Liver (tissue), 8 donors: ENCODE measurements at regions not wholly inside any gene's neighbourhood (a gene's known extent, or its start where the extent isn't known, plus 50 kb on each side); places are given as distances from the start of the nearest gene placed in this dataset.

Experiments
- DNase-seq: peaks from one replicate; pipeline ENCODE4 v3.0.0-alpha.2; 2017; ENCODE audit warnings: low spot score
- H3K27ac ChIP-seq, 2 donors: one replicate each; pipeline ENCODE4 v1.7.0; 2013; ENCODE audit warnings: inconsistent platforms in 2 of 2, low read length in 2 of 2, control low read depth in 1 of 2, low read depth in 1 of 2, mild to moderate bottlenecking in 1 of 2
- H3K27me3 ChIP-seq, 4 donors: one replicate each; pipeline versions ENCODE4 v1.6.1 to v1.7.0; 2013; ENCODE audit warnings: low read length in 3 of 4, inconsistent platforms in 1 of 4, mild to moderate bottlenecking in 1 of 4, moderate library complexity in 1 of 4; ENCODE audit not compliant: control insufficient read depth in 4 of 4, insufficient read depth in 4 of 4
- H3K36me3 ChIP-seq, 4 donors: one replicate each; pipeline versions ENCODE4 v1.6.1 to v1.7.0; 2013; ENCODE audit warnings: low read length in 3 of 4, mild to moderate bottlenecking in 3 of 4, low read depth in 1 of 4, moderate library complexity in 1 of 4; ENCODE audit not compliant: control insufficient read depth in 4 of 4, insufficient read depth in 3 of 4
- H3K4me1 ChIP-seq, 4 donors: one replicate each; pipeline versions ENCODE4 v1.6.1 to v1.7.0; 2013; ENCODE audit warnings: low read length in 3 of 4, mild to moderate bottlenecking in 3 of 4, moderate library complexity in 1 of 4; ENCODE audit not compliant: control insufficient read depth in 4 of 4, insufficient read depth in 4 of 4
- H3K4me3 ChIP-seq, 3 donors: one replicate each; pipeline versions ENCODE4 v1.6.1 to v1.7.0; 2013; ENCODE audit warnings: low read length in 3 of 3, control low read depth in 1 of 3, low read depth in 1 of 3, mild to moderate bottlenecking in 1 of 3
- H3K9ac ChIP-seq, 2 donors: one replicate each; pipeline ENCODE4 v1.7.0; 2013; ENCODE audit warnings: low read length in 2 of 2, mild to moderate bottlenecking in 2 of 2, moderate library complexity in 2 of 2, control low read depth in 1 of 2, low read depth in 1 of 2
- H3K9me3 ChIP-seq, 4 donors: one replicate each; pipeline versions ENCODE4 v1.6.1 to v1.7.0; 2013; ENCODE audit warnings: low read length in 3 of 4; ENCODE audit not compliant: control insufficient read depth in 4 of 4
- CTCF ChIP-seq: fragments of 150-350 bp; IDR thresholded peaks from 2 replicates; pipeline ENCODE4 v1.5.1; 2017; ENCODE audit warnings: improper control_type of control experiment, low read depth, low read length; ENCODE audit not compliant: missing input control
- EGR1 ChIP-seq, 2 donors: IDR thresholded peaks; 2 replicates each; pipeline ENCODE4 v1.6.1; 2016 to 2018; ENCODE audit warnings: antibody characterized with exemption in 2 of 2, low read depth in 2 of 2
- FOXA1 ChIP-seq: IDR thresholded peaks from 2 replicates; pipeline ENCODE4 v1.6.1; 2016; ENCODE audit warnings: antibody characterized with exemption
- FOXA2 ChIP-seq: IDR thresholded peaks from 2 replicates; pipeline ENCODE4 v1.6.1; 2016; ENCODE audit warnings: antibody characterized with exemption
- GABPA ChIP-seq, 2 donors: IDR thresholded peaks in 1 of 2; conservative IDR thresholded peaks in 1 of 2; 2 replicates each; pipeline ENCODE4 v1.6.1; 2016; ENCODE audit warnings: antibody characterized with exemption in 2 of 2, mild to moderate bottlenecking in 1 of 2, moderate library complexity in 1 of 2
- HNF4A ChIP-seq, 2 donors: conservative IDR thresholded peaks; 2 replicates each; pipeline ENCODE4 v1.6.1; 2016; ENCODE audit warnings: antibody characterized with exemption in 2 of 2, mild to moderate bottlenecking in 2 of 2
- HNF4G ChIP-seq: IDR thresholded peaks from 2 replicates; pipeline ENCODE4 v1.6.1; 2016; ENCODE audit warnings: antibody characterized with exemption
- JUND ChIP-seq, 2 donors: IDR thresholded peaks; 2 replicates each; pipeline ENCODE4 v1.6.1; 2016; ENCODE audit warnings: antibody characterized with exemption in 2 of 2
- MAX ChIP-seq: IDR thresholded peaks from 2 replicates; pipeline ENCODE4 v1.6.1; 2016; ENCODE audit warnings: antibody characterized with exemption
- NR2F2 ChIP-seq: IDR thresholded peaks from 2 replicates; pipeline ENCODE4 v1.6.1; 2016; ENCODE audit warnings: antibody characterized with exemption
- RAD21 ChIP-seq, 2 donors: IDR thresholded peaks; 2 replicates each; pipeline ENCODE4 v1.6.1; 2016; ENCODE audit warnings: antibody characterized with exemption in 2 of 2, mild to moderate bottlenecking in 2 of 2
- RXRA ChIP-seq, 2 donors: IDR thresholded peaks; 2 replicates each; pipeline ENCODE4 v1.6.1; 2017 to 2018; ENCODE audit warnings: antibody characterized with exemption in 2 of 2, mild to moderate bottlenecking in 1 of 2
- SP1 ChIP-seq: IDR thresholded peaks from 2 replicates; pipeline ENCODE4 v1.6.1; 2018; ENCODE audit warnings: antibody characterized with exemption, mild to moderate bottlenecking
- TAF1 ChIP-seq: conservative IDR thresholded peaks from 2 replicates; pipeline ENCODE4 v1.6.1; 2016; ENCODE audit warnings: antibody characterized with exemption, mild to moderate bottlenecking
- YY1 ChIP-seq: IDR thresholded peaks from 2 replicates; pipeline ENCODE4 v1.6.1; 2016; ENCODE audit warnings: antibody characterized with exemption, mild to moderate bottlenecking
- WGBS: extraction: QIAGEN DNeasy Blood & Tissue Kit; methylation state at CpG from one replicate; pipeline ENCODE4 v1.1.7; 2013; 5-methylcytosine and 5-hydroxymethylcytosine counted together
- TF ChIP-seq, protein P1 (sequence below): IDR thresholded peaks from 2 replicates; pipeline ENCODE4 v1.6.1; 2016; ENCODE audit warnings: antibody characterized with exemption, mild to moderate bottlenecking
- TF ChIP-seq, protein P2 (sequence below): IDR thresholded peaks from 2 replicates; pipeline ENCODE4 v1.6.1; 2016; ENCODE audit warnings: antibody characterized with exemption
- TF ChIP-seq, protein P3 (sequence below): IDR thresholded peaks from 2 replicates; pipeline ENCODE4 v1.6.1; 2016; ENCODE audit warnings: antibody characterized with exemption
- donor health status: healthy.
- donor health status: healthy.
- donor health status: healthy.
- donor health status: healthy.
- donor health status: healthy.

DNA sequence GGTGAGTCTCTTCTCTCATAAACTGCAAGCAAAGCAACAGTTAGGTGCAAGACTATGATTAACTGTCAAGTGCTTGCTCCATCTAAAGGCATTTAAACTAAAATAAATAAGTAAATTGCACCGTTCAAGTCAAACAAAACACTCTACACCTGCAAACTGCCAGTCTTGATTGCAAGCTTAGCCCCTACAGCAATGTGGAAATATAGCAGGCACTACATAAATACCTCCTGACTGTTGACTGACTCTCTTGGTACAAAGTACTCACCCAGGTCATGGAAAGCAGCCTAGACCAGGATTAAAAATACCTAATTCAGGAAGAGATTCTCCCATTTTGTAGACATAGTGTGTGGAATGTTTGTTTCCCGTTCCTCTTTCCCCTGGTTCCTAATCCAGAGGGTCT, 176.6 kb upstream of the KLHL29 start (continued):
- no peak for TF ChIP-seq MAX
- peak; percentile 73 for TF ChIP-seq SP1
- TF ChIP-seq JUND (IDR thresholded peaks at IDR 0.05), result peak in 1 of 2 donors; percentile 41
- peak; percentile 24 for TF ChIP-seq CTCF
- TF ChIP-seq HNF4A (conservative IDR thresholded peaks at IDR 0.05), result peak; percentile 32 to 64

DNA sequence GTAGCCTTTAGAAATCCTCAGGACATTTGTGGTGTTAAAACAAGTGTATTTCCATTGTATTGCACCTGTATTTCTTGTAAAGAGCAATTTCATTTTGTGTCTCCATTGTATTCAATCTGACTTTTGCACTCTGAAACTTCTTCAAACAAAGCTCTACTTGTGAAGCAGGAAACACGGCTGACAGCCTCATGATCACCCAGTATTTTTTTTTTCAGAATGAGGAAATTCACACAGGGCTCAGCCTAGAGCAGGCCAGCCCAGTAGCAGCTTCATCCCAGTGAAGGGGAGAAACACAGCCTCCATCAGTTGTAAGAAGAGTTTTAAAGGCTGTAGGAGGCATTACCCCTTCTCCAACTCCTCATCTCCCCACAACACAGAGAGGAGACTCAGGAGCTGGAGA, 175.9 kb upstream of the KLHL29 start:
- TF ChIP-seq MAX (no peak), SP1 (peak; percentile 14), GABPA (IDR thresholded peaks at IDR 0.05 in 1 of 2, conservative IDR thresholded peaks at IDR 0.05 in 1 of 2) (peak in 1 of 2 donors; percentile 6), RXRA (IDR thresholded peaks at IDR 0.05) (peak in 1 of 2 donors; percentile 37), FOXA1 (no peak), JUND (IDR thresholded peaks at IDR 0.05) (peak in 1 of 2 donors; percentile 51), HNF4A (conservative IDR thresholded peaks at IDR 0.05) (peak in 1 of 2 donors; percentile 68), NR2F2 (no peak), HNF4G (no peak), YY1 (peak; percentile 10), RAD21 (IDR thresholded peaks at IDR 0.05) (peak; percentile 34 to 43), EGR1 (IDR thresholded peaks at IDR 0.05; ENCODE audit: low read depth in 2 of 2) (no peak), FOXA2 (no peak), CTCF (no peak), TAF1 (no peak)
- TF ChIP-seq, protein P1, sequence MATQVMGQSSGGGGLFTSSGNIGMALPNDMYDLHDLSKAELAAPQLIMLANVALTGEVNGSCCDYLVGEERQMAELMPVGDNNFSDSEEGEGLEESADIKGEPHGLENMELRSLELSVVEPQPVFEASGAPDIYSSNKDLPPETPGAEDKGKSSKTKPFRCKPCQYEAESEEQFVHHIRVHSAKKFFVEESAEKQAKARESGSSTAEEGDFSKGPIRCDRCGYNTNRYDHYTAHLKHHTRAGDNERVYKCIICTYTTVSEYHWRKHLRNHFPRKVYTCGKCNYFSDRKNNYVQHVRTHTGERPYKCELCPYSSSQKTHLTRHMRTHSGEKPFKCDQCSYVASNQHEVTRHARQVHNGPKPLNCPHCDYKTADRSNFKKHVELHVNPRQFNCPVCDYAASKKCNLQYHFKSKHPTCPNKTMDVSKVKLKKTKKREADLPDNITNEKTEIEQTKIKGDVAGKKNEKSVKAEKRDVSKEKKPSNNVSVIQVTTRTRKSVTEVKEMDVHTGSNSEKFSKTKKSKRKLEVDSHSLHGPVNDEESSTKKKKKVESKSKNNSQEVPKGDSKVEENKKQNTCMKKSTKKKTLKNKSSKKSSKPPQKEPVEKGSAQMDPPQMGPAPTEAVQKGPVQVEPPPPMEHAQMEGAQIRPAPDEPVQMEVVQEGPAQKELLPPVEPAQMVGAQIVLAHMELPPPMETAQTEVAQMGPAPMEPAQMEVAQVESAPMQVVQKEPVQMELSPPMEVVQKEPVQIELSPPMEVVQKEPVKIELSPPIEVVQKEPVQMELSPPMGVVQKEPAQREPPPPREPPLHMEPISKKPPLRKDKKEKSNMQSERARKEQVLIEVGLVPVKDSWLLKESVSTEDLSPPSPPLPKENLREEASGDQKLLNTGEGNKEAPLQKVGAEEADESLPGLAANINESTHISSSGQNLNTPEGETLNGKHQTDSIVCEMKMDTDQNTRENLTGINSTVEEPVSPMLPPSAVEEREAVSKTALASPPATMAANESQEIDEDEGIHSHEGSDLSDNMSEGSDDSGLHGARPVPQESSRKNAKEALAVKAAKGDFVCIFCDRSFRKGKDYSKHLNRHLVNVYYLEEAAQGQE, result no peak
- TF ChIP-seq, protein P2, sequence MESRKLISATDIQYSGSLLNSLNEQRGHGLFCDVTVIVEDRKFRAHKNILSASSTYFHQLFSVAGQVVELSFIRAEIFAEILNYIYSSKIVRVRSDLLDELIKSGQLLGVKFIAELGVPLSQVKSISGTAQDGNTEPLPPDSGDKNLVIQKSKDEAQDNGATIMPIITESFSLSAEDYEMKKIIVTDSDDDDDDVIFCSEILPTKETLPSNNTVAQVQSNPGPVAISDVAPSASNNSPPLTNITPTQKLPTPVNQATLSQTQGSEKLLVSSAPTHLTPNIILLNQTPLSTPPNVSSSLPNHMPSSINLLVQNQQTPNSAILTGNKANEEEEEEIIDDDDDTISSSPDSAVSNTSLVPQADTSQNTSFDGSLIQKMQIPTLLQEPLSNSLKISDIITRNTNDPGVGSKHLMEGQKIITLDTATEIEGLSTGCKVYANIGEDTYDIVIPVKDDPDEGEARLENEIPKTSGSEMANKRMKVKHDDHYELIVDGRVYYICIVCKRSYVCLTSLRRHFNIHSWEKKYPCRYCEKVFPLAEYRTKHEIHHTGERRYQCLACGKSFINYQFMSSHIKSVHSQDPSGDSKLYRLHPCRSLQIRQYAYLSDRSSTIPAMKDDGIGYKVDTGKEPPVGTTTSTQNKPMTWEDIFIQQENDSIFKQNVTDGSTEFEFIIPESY, result no peak
- TF ChIP-seq, protein P3, sequence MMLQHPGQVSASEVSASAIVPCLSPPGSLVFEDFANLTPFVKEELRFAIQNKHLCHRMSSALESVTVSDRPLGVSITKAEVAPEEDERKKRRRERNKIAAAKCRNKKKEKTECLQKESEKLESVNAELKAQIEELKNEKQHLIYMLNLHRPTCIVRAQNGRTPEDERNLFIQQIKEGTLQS, result no peak
- Histone ChIP-seq H3K27me3 (no peaks in the 10 kb centered on the region), H3K9me3 (no peaks in the 10 kb centered on the region), H3K27ac (peak overlapping the region; percentile 87 to 92), H3K4me3 (no peak overlapping the region), H3K36me3 (no peaks in the 10 kb centered on the region), H3K4me1 (peaks cover 4 to 87% (median 53%) of the 10 kb centered on the region in 4 donors), H3K9ac (peak overlapping the region in 1 of 2 donors; percentile 36)
- 11% methylated on average over 1 of the region's 1 CpG for WGBS
- DNase-seq, result no peak
